ENCODE measurements at regions not wholly inside any gene's neighbourhood (a gene's known extent, or its start where the extent isn't known, plus 50 kb on each side); places are given as distances from the start of the nearest gene placed in this dataset.

GRCh38 chr5:74154526-74154925 is 486.0 kb downstream of the ENC1 start:
- no peak for TF ChIP-seq CTCF (IDR thresholded peaks at IDR 0.05 in 2 of 3, conservative IDR thresholded peaks at IDR 0.05 in 1 of 3; ENCODE audit: control insufficient read depth in 2 of 3, extremely low read depth in 1 of 3, insufficient read depth in 1 of 3, low read depth in 3 of 3, low read length in 3 of 3)
- TF ChIP-seq GATAD2B (conservative IDR thresholded peaks at IDR 0.05; ENCODE audit: low read depth): no peak
- TF ChIP-seq CREB1 (IDR thresholded peaks at IDR 0.05; ENCODE audit: low read depth): no peak
- no peak for TF ChIP-seq EP300 (IDR thresholded peaks at IDR 0.05; ENCODE audit: borderline replicate concordance in 1 of 2, control insufficient read depth in 1 of 2, low read depth in 2 of 2, low read length in 2 of 2)
- no peak for TF ChIP-seq E2F8 (IDR thresholded peaks at IDR 0.05; ENCODE audit: low read depth, partially characterized antibody)
- no peak for TF ChIP-seq BHLHE40 (IDR thresholded peaks at IDR 0.05; ENCODE audit: borderline replicate concordance in 1 of 2, low read depth in 2 of 2, low read length in 1 of 2)
- TF ChIP-seq ZNF274 (IDR thresholded peaks at IDR 0.05; ENCODE audit: insufficient read depth, insufficient read length): no peak
